Astrocyte of the cerebellum (primary cell): ENCODE measurements at regions not wholly inside any gene's neighbourhood (a gene's known extent, or its start where the extent isn't known, plus 50 kb on each side); places are given as distances from the start of the nearest gene placed in this dataset.

Experiments
- DNase-seq: peaks from one replicate; pipeline ENCODE4 v3.0.0-alpha.2; 2011; ENCODE audit warnings: low read depth
- H3K4me3 ChIP-seq: 2 replicates; pipeline ENCODE4 v1.5.1; 2011; ENCODE audit warnings: mild to moderate bottlenecking, low read depth, low read length, moderate library complexity
- in situ Hi-C: cut with HindIII; loops from 2 replicates; pipeline ENCODE4 v1.10.0; 2017; ENCODE audit warnings: low sequenced_read_pairs
- TF ChIP-seq, protein P1 (sequence below): IDR thresholded peaks from 2 replicates; pipeline ENCODE4 v1.5.1; 2012; ENCODE audit warnings: low read length, low read depth, moderate library complexity, mild to moderate bottlenecking; ENCODE audit errors: missing control alignments

DNA sequence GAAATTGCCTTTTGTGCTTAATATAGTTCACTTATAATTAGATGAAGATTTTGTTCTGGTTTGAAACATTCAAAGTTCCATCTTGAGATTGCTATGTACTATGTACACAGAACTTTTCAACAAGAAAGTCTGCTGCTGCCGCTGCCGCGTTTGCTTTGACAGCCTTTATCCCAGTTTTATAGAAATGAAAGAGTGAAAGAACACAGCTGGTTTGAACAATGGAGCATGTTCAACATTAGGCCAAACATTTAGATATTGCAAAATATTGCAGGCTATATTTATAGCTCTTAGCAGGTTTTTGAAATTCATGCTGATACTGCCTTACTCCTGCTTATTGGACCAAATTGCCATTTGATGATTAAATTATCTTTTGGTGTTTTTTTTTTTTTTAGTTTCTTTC lies 299.8 kb upstream of the PRKD1 start:
- TF ChIP-seq, protein P1, sequence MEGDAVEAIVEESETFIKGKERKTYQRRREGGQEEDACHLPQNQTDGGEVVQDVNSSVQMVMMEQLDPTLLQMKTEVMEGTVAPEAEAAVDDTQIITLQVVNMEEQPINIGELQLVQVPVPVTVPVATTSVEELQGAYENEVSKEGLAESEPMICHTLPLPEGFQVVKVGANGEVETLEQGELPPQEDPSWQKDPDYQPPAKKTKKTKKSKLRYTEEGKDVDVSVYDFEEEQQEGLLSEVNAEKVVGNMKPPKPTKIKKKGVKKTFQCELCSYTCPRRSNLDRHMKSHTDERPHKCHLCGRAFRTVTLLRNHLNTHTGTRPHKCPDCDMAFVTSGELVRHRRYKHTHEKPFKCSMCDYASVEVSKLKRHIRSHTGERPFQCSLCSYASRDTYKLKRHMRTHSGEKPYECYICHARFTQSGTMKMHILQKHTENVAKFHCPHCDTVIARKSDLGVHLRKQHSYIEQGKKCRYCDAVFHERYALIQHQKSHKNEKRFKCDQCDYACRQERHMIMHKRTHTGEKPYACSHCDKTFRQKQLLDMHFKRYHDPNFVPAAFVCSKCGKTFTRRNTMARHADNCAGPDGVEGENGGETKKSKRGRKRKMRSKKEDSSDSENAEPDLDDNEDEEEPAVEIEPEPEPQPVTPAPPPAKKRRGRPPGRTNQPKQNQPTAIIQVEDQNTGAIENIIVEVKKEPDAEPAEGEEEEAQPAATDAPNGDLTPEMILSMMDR = no peak
- in situ Hi-C loops = no loop called here
- DNase-seq = no peak
- no peak overlapping the region for H3K4me3 ChIP-seq

DNA sequence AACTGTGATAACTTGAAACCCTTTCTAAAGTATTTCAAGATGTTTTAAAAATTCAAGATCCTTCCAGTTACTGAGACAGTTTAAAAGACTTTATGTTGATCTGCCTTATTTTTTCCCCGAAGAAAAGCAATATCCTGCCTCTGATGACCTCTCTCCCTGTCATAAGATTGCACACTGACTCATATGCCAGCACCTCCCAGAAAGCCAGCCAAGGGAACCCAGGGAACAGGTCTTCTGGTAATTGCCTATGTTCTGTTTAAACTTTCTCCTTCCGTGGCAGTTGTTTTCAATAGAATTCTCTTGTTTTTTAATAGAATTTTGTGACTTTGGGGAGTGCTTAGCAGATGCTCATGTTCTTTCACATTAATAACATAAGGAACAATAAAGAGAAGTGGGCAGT lies 300.2 kb upstream of the PRKD1 start:
- TF ChIP-seq, protein P1 = no peak
- H3K4me3 ChIP-seq = no peak overlapping the region
- no peak for DNase-seq
- in situ Hi-C loops = no loop called here

GRCh38 chr14:30230719-30231118 lies 303.1 kb upstream of the PRKD1 start:
- in situ Hi-C loops = no loop called here
- no peak for DNase-seq
- TF ChIP-seq, protein P1 = no peak
- H3K4me3 ChIP-seq = no peak overlapping the region

DNA sequence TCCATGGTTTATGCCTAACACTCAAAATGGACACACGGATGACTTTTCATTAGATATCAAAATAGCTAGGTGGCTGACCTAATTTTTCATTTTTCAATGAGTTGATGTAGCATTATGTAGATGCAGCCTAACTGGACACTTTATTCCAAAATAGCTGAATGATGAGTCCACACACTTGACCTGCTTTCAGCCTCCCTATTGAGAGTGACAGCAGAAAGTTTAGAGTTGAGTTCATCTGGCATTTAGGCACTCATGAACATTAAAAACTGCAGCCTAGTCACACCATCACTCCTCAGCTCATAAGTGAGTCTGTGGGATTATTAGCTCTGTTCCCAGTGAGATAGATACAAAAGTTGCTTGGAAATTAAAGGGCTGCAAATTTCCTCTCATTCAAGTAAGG lies 307.3 kb upstream of the PRKD1 start:
- TF ChIP-seq, protein P1 = no peak
- no peak overlapping the region for H3K4me3 ChIP-seq
- in situ Hi-C loops = no loop called here
- no peak for DNase-seq

GRCh38 chr14:30235485-30235884 lies 307.8 kb upstream of the PRKD1 start:
- no peak overlapping the region for H3K4me3 ChIP-seq
- no peak for DNase-seq
- in situ Hi-C loops = no loop called here
- TF ChIP-seq, protein P1 = no peak

DNA sequence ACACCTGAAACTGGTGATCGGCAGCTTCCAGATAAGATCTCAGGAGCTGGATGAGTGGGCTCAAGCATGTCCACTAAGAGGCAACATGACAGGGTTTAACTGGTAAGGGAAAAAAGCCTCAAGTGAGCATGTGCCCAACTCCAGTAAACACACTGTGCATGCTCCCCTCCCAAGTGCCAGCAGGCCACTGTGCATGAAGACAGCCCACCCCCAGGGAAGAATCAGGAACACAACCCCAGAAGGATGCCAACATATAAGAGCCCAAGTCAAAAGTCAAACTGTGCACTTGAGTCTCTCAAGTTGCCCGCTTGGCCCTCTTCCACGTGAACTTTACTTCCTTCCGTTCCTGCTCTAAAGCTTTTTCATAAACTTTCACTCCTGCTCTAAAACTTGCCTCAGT lies 311.3 kb upstream of the PRKD1 start:
- no peak overlapping the region for H3K4me3 ChIP-seq
- in situ Hi-C loops = no loop called here
- TF ChIP-seq, protein P1 = no peak

GRCh38 chr14:30240018-30240417 lies 312.4 kb upstream of the PRKD1 start:
- in situ Hi-C loops = no loop called here
- TF ChIP-seq, protein P1 = no peak
- no peak overlapping the region for H3K4me3 ChIP-seq
- no peak for DNase-seq

More for the DNA sequence above, 311.3 kb upstream of the PRKD1 start:
- DNase-seq = no peak
